GM12878 (cell line): ENCODE measurements at regions not wholly inside any gene's neighbourhood (a gene's known extent, or its start where the extent isn't known, plus 50 kb on each side); places are given as distances from the start of the nearest gene placed in this dataset.

Experiments used
- CHD1 ChIP-seq: IDR thresholded peaks from 2 replicates; pipeline ENCODE4 v1.6.1; 2012; ENCODE audit warnings: low read depth, low read length, improper control_type of control experiment
- CREB1 ChIP-seq: IDR thresholded peaks from 2 replicates; pipeline ENCODE4 v1.6.1; 2012; ENCODE audit warnings: low read depth, mild to moderate bottlenecking, inconsistent platforms
- EP300 ChIP-seq, 2 experiments: fragments of 150-350 bp in 1 of 2; IDR thresholded peaks; 2 replicates each; pipeline ENCODE4 v1.6.1; 2011 to 2012; ENCODE audit warnings: low read depth in 2 of 2, low read length in 2 of 2, borderline replicate concordance in 1 of 2, improper control_type of control experiment in 1 of 2, inconsistent platforms in 1 of 2; ENCODE audit not compliant: control insufficient read depth in 1 of 2
- MAX ChIP-seq: IDR thresholded peaks from 2 replicates; pipeline ENCODE4 v1.6.1; 2012; ENCODE audit warnings: low read depth, low read length, improper control_type of control experiment
- POLR2A ChIP-seq: IDR thresholded peaks from 2 replicates; pipeline ENCODE4 v1.6.1; 2011; ENCODE audit warnings: low read depth, mild to moderate bottlenecking, low read length
- SRF ChIP-seq, 2 experiments: IDR thresholded peaks; 2 replicates each; pipeline ENCODE4 v1.6.1; 2011; ENCODE audit warnings: low read depth in 2 of 2, low read length in 2 of 2, mild to moderate bottlenecking in 1 of 2, moderate library complexity in 1 of 2

- TF ChIP-seq EP300 (IDR thresholded peaks at IDR 0.05; ENCODE audit: borderline replicate concordance in 1 of 2, control insufficient read depth in 1 of 2, low read depth in 2 of 2, low read length in 2 of 2) (no peak), MAX (no peak), CHD1 (no peak), POLR2A (no peak), CREB1 (no peak), SRF (IDR thresholded peaks at IDR 0.05; ENCODE audit: low read depth in 2 of 2, low read length in 2 of 2) (no peak)
Measured at GRCh38 chr4:141797966-141798365, 161.6 kb downstream of the IL15 start.
